ENCODE measurements at regions not wholly inside any gene's neighbourhood (a gene's known extent, or its start where the extent isn't known, plus 50 kb on each side); places are given as distances from the start of the nearest gene placed in this dataset.

- TF ChIP-seq FOXP2 (optimal IDR thresholded peaks at IDR 0.05; ENCODE audit: borderline replicate concordance, extremely low read depth, extremely low read length, insufficient read depth) (no peak), SIN3A (IDR thresholded peaks at IDR 0.05; ENCODE audit: borderline replicate concordance, insufficient read depth, low read length) (no peak), TAF1 (IDR thresholded peaks at IDR 0.05; ENCODE audit: borderline replicate concordance, insufficient read depth, low read length) (no peak), POLR2AphosphoS5 (IDR thresholded peaks at IDR 0.05; ENCODE audit: low read depth, low read length) (no peak)
- TF ChIP-seq, protein P1, sequence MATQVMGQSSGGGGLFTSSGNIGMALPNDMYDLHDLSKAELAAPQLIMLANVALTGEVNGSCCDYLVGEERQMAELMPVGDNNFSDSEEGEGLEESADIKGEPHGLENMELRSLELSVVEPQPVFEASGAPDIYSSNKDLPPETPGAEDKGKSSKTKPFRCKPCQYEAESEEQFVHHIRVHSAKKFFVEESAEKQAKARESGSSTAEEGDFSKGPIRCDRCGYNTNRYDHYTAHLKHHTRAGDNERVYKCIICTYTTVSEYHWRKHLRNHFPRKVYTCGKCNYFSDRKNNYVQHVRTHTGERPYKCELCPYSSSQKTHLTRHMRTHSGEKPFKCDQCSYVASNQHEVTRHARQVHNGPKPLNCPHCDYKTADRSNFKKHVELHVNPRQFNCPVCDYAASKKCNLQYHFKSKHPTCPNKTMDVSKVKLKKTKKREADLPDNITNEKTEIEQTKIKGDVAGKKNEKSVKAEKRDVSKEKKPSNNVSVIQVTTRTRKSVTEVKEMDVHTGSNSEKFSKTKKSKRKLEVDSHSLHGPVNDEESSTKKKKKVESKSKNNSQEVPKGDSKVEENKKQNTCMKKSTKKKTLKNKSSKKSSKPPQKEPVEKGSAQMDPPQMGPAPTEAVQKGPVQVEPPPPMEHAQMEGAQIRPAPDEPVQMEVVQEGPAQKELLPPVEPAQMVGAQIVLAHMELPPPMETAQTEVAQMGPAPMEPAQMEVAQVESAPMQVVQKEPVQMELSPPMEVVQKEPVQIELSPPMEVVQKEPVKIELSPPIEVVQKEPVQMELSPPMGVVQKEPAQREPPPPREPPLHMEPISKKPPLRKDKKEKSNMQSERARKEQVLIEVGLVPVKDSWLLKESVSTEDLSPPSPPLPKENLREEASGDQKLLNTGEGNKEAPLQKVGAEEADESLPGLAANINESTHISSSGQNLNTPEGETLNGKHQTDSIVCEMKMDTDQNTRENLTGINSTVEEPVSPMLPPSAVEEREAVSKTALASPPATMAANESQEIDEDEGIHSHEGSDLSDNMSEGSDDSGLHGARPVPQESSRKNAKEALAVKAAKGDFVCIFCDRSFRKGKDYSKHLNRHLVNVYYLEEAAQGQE (IDR thresholded peaks at IDR 0.05; ENCODE audit: insufficient read depth in 1 of 2, low read depth in 2 of 2, low read length in 2 of 2) = no peak
These were observed 349.4 kb downstream of the SOX9 start for GRCh38 chr17:72470121-72470705.

DNA sequence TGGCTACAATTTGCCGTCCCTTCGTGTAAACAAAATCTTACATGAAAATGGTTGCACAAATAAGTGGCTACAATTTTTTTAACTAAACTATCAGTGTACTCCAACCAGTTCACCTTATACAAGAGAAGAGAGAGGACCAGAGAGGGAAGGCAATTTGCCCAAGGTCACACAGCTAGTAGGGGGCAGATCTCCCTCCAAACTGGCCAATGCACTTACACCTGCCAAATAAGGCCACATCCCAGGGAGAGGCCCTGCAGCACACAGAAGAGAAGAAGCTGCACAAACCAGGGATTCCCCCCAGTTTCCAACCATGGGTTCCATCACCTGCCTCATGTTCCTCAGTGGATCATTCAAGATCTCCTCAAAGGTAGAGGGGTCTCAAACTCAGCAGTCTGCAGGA, 349.9 kb downstream of the SOX9 start:
- TF ChIP-seq FOXP2 (optimal IDR thresholded peaks at IDR 0.05; ENCODE audit: borderline replicate concordance, extremely low read depth, extremely low read length, insufficient read depth) = no peak
- no peak for TF ChIP-seq POLR2AphosphoS5 (IDR thresholded peaks at IDR 0.05; ENCODE audit: low read depth, low read length)
- no peak for TF ChIP-seq TAF1 (IDR thresholded peaks at IDR 0.05; ENCODE audit: borderline replicate concordance, insufficient read depth, low read length)
- TF ChIP-seq, protein P1 (IDR thresholded peaks at IDR 0.05; ENCODE audit: insufficient read depth in 1 of 2, low read depth in 2 of 2, low read length in 2 of 2) = no peak
- no peak for TF ChIP-seq SIN3A (IDR thresholded peaks at IDR 0.05; ENCODE audit: borderline replicate concordance, insufficient read depth, low read length)

DNA sequence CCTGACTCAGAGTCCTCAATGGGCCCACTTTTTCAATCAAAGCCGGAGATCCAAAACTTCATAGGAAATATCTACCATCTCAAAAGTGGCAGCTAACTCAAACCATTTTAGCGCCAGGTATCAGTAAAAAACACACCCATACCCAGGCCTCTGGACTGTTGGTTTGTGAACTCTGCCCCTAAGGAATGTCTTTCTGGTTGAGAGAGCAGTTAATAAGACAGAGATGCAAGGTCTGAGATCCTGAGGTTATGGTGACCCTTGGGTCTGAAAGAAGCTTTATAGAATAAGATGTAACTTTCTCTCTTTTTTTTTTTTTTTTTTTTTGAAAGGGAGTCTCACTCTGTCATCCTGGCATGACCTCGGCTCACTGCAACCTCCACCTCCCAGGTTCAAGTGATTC, 350.5 kb downstream of the SOX9 start:
- TF ChIP-seq FOXP2 (optimal IDR thresholded peaks at IDR 0.05; ENCODE audit: borderline replicate concordance, extremely low read depth, extremely low read length, insufficient read depth) (no peak), SIN3A (IDR thresholded peaks at IDR 0.05; ENCODE audit: borderline replicate concordance, insufficient read depth, low read length) (no peak), TAF1 (IDR thresholded peaks at IDR 0.05; ENCODE audit: borderline replicate concordance, insufficient read depth, low read length) (no peak), POLR2AphosphoS5 (IDR thresholded peaks at IDR 0.05; ENCODE audit: low read depth, low read length) (no peak)
- TF ChIP-seq, protein P1 (IDR thresholded peaks at IDR 0.05; ENCODE audit: insufficient read depth in 1 of 2, low read depth in 2 of 2, low read length in 2 of 2) = no peak

- TF ChIP-seq, protein P1 (IDR thresholded peaks at IDR 0.05; ENCODE audit: insufficient read depth in 1 of 2, low read depth in 2 of 2, low read length in 2 of 2) = no peak
- no peak for TF ChIP-seq SIN3A (IDR thresholded peaks at IDR 0.05; ENCODE audit: borderline replicate concordance, insufficient read depth, low read length)
- TF ChIP-seq TAF1 (IDR thresholded peaks at IDR 0.05; ENCODE audit: borderline replicate concordance, insufficient read depth, low read length) = no peak
- no peak for TF ChIP-seq FOXP2 (optimal IDR thresholded peaks at IDR 0.05; ENCODE audit: borderline replicate concordance, extremely low read depth, extremely low read length, insufficient read depth)
- no peak for TF ChIP-seq POLR2AphosphoS5 (IDR thresholded peaks at IDR 0.05; ENCODE audit: low read depth, low read length)
These were observed 351.3 kb downstream of the SOX9 start for GRCh38 chr17:72472106-72472505.

All from PFSK-1 (cell line).